Right lobe of liver (tissue), 4 donors: ENCODE measurements at regions not wholly inside any gene's neighbourhood (a gene's known extent, or its start where the extent isn't known, plus 50 kb on each side); places are given as distances from the start of the nearest gene placed in this dataset.

Experiments used
- CTCF ChIP-seq, 4 donors: fragments of 200-600 bp in 3 of 4; fragments of 450-650 bp in 1 of 4; IDR thresholded peaks; one replicate each; pipeline versions ENCODE4 v1.5.1 to v1.8.0; 2016 to 2022; ENCODE audit warnings: antibody characterized with exemption in 4 of 4, mild to moderate bottlenecking in 2 of 4
- POLR2A ChIP-seq: fragments of 450-650 bp; IDR thresholded peaks from one replicate; pipeline ENCODE4 v1.6.1; 2017; ENCODE audit warnings: antibody characterized with exemption, mild to moderate bottlenecking
- donor health status: DM: no; HTN: no; CAD: no.
- donor health status: DM: no; HTN: no; CAD: no.
- donor health status: DM: no; HTN: yes; CAD: no.

DNA sequence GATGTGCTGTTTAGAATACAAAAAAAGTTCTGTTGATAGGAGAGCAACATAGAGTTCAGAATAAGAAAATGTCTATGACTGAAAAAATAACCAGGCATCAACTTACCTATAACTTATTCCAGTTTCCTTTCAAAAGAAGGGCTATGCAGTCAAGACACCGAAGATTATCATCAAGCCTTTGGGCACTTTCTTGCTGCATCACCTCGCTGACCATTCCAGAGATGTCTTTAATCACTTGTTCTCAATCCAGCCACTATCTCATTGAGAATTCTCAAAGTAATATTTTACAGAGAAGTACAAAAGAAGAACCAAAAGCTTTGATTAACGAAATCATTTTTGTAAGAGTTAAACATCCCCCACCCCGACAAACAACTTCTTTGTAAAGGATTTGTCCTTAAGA, 198.3 kb upstream of the P2RY1 start:
- TF ChIP-seq CTCF (IDR thresholded peaks at IDR 0.05) (no peak), POLR2A (no peak)
